Esophagus muscularis mucosa (tissue), 4 donors: ENCODE measurements at regions not wholly inside any gene's neighbourhood (a gene's known extent, or its start where the extent isn't known, plus 50 kb on each side); places are given as distances from the start of the nearest gene placed in this dataset.

Experiments used
- CTCF ChIP-seq, 3 experiments: fragments of 200-600 bp in 2 of 3; fragments of 450-650 bp in 1 of 3; sonication (generic) in 2 of 3; IDR thresholded peaks; one replicate each; pipeline ENCODE4 v1.5.1; 2017 to 2019; ENCODE audit warnings: antibody characterized with exemption in 3 of 3, mild to moderate bottlenecking in 2 of 3, moderate library complexity in 1 of 3
- EP300 ChIP-seq: sonication (generic); formaldehyde crosslinking; IDR thresholded peaks from one replicate; pipeline ENCODE4 v1.6.1; 2017; ENCODE audit warnings: antibody characterized with exemption
- POLR2A ChIP-seq: fragments of 450-650 bp; IDR thresholded peaks from one replicate; pipeline ENCODE4 v1.6.1; 2017; ENCODE audit warnings: antibody characterized with exemption, moderate library complexity, mild to moderate bottlenecking, low read depth
- POLR2AphosphoS5 ChIP-seq, 2 donors: sonication (generic); formaldehyde crosslinking; IDR thresholded peaks; one replicate each; pipeline ENCODE4 v1.6.1; 2017; ENCODE audit warnings: antibody characterized with exemption in 2 of 2

GRCh38 chr10:95134490-95134889, 59.5 kb upstream of the ACSM6 start:
- TF ChIP-seq CTCF (IDR thresholded peaks at IDR 0.05) (no peak), EP300 (no peak), POLR2AphosphoS5 (IDR thresholded peaks at IDR 0.05) (no peak), POLR2A (no peak)
